GM19239 (cell line): ENCODE measurements at regions not wholly inside any gene's neighbourhood (a gene's known extent, or its start where the extent isn't known, plus 50 kb on each side); places are given as distances from the start of the nearest gene placed in this dataset.
"Not testable (repeated sequence)": the region's sequence is repeated elsewhere in the genome, so short reads cannot be mapped to it uniquely, and the experiment has no call there.

Experiments used
- DNase-seq: peaks from one replicate; pipeline ENCODE4 v3.0.0; 2011; ENCODE audit warnings: low spot score; ENCODE audit not compliant: insufficient read length
- FAIRE-seq: peaks from 2 replicates; lab custom pipeline; 2011; peaks lifted over from hg19 to GRCh38; lab: Jason Lieb, UNC

DNA sequence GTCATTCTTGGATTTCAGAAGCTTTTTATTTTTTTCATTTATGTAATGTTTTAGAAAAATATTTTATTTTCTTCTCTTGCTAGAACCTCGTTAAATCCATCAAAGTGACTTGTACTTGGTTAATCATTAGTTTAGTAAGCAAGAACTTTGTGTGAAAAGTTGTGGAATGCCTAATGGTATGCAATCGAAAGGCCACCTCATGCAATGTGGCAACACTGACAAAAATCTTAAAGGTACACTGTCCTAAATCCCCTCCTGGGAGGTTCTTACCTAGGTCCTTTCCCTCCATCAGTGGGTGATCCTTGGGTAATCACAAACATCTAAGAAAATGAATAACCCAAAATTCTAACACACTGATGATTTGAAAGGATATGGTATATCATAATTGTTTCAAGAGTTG lies 304.2 kb downstream of the DNAH5 start:
- FAIRE-seq, result no peak
- no peak for DNase-seq

DNA sequence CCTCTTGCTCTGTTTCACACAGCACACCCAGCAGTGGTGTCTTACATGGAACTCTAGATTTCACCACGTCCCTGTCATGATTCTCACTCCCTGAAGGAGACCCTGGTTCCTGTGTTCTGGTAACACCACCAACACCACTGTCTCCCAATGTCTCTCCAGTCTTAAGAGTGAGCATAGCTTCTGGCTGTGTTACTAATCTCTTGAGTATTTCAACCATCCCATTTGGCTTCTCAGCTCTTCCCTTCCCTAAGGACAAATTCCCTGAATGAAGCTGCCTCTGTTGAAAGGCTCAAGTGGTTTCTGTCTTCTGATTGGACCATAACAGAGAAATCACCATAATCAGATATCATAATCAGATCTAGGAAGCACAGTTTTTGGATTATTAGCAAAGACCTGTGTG lies 311.8 kb downstream of the DNAH5 start:
- FAIRE-seq, result no peak
- DNase-seq, result no peak

DNA sequence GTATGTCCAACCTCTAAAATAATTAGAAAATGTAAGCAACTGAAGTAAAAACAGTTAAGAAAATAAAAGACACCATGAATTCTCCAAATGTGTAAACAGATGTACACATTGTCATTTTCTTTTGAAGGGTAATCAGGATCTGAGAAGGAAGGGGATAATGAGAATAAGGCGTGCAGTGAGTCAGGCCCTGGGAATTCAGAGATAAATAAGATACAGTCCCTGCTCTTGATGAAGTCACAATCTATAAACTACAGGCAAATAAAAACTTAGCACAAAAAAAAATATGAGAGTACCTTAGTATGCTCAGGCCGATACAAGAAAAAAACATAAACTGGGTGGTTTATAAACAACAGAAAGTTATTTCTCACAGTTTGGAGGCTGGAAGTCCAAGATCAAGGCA lies 315.3 kb downstream of the DNAH5 start:
- FAIRE-seq (no peak), DNase-seq (no peak)

DNA sequence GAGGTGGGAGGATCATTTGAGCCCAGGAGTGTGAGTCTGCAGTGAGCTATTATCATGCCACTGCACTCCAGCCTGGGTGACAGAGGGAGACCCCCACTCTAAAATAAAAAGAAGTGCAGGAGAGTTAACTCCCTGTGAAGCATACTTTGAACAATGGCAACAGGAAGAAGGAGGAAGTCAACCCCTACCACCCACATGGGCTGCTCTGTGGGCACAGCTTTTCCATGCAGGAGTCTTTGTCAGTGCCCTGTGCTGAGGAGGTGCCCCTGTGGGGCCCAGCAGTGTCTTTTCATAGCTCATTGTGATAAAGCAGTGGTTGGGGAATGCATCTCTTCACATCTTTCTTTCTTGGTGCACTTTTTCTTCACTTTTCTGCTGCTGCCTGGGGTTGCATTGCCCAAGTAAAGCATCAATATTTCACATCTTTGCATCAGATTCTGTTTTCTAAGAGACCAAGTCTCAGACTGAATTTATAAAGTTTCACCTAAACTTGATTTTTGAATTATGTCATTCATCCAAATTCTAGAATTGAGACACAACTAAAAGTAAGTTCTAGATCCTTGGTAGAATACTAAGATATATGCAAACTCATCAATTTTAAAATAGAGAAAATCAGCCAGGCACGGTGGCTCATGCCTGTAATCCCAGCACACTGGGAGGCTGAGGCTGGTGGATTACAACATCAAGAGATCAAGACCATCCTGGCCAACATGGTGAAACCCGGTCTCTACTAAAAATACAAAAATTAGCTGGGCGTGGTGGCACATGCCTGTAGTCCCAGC lies 316.6 kb downstream of the DNAH5 start:
- FAIRE-seq (no peak), DNase-seq (no peak)

DNA sequence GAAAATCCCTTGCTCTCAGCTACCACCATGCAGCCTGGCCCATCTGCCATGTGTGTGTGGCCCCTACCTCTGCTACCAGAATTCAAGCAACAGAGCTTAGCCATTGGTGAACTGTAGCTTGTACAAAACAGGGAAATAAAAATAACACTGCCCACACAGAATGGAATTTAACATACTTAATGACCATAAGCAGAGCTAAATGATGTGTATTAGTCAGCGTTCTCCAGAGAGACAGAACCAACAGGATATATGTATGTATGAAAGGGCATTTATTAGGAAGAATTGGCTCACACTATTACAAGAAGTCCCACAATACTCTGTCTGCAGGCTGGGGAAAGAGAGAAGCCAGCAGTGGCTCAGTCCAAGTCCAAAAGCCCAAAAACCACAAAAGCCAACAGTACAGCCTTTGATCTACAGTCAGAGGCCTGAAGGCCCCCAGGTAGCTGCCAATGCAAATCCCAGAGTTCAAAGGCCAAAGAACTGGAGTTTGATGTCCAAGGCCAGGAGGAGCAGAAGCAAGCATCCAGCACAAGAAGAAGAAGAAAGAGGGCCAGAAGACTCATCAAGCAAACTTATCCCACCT lies 318.8 kb downstream of the DNAH5 start:
- FAIRE-seq (no peak), DNase-seq (no peak)

DNA sequence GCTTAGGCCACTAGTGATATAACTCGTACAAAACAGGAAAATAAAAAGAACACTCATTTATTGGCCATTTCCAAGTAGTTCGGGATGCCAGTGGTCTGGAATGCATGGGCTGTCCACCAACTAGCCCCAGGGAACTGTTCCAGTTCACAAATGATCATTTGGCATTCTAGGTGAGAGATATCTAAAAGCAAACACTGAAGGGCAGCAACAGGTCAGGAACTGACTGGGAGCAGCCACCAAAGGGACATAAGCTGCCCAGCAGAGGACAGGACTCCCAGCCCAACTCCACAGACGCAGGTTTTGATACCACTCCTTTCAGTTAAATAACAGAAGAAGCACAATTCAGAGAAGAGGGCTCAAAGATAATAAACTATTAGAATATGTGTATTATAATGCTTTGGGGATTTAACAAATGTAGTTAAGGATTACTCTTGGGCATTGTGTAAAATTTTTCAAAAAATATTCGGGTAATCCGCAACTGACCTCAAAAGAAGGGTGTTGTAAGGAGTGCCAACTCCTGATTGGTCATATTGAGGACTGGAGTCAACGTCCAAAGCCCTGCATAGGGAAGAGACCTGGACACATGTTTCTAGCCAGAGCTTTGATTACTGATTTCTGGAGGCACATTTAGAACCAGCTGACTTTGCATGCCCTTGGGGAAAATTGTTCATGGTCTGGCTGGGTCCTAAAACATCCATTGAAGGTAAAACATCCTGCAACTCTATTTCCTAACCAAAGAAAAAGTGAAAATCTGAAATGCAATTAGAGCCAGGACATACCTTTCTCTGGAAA lies 320.0 kb downstream of the DNAH5 start:
- DNase-seq (no peak), FAIRE-seq (no peak)

DNA sequence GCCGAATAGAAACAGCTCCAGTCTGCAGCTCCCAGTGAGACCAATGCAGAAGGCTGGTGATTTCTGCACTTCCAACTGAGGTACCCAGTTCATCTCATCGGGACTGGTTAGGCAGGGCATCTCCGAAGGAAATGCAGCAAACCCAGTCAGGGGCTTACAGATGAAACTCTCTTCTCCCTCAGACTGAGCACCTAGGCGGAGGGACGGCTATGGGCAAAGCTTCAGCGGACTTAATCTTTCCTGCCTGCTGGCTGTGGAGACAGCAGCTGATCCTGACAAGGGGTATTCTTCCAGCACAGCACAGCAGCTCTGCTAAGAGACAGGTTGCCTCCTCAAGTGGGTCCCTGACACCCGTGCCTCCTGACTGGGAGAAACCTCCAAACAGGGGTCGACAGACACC lies 330.9 kb downstream of the DNAH5 start:
- DNase-seq, result no peak
- no peak for FAIRE-seq

DNA sequence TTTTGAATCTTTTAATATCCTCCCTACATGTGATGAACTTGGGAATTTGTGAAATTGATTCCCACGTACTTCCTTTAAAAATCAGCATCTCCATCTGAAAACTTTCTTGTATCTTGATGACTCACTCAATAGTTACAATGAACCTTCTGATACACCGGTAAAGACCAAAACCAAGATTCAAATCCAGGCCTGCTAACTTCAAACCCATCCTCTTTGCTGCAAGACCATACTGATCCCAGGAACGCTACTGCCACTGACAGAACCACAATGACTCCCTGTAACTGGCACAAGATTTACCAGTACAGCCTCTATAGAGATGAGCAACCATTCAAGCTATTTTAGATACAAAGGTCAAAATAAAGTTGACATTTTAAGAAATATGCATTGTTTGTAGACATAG lies 332.9 kb downstream of the DNAH5 start:
- no peak for DNase-seq
- FAIRE-seq, result no peak

DNA sequence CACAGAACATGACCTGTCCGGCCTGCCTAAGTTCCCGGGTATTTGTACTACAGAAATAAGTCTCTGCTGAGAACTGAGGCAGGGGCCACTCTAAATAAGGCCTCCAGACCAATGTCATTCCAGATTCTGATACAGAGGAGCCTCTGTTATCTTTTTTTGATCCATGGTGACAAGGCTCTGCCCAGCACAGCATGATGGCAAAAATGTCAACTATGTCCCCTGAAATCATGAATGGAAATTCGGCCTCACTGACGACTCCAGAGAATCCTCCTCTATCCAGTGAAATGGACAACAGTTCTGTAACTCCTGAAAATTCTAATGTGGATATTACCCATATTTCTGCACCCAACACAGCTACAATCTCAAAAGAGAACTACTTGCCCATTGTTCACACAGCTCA lies 335.0 kb downstream of the DNAH5 start:
- no peak for FAIRE-seq

DNA sequence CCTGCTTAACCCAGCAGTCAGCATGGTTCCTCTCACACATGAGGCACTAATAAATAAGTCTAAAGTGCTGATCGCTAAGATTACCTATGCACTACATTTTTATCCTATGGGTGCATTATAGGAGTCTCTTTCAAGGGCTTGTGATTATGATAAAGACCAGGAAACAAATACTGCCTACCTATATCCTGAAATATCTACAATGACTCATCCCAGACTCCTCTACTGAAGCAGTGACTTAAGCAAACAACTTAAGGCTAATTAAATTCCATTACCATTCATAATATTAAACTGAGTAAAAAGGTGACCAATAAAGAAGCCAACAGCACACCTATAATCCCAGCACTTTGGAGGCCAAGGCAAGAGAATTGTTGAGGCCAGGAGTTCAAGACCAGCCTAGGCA lies 338.4 kb downstream of the DNAH5 start:
- FAIRE-seq (no peak), DNase-seq (no peak)

More for the DNA sequence above, 335.0 kb downstream of the DNAH5 start:
- DNase-seq, result no peak

DNA sequence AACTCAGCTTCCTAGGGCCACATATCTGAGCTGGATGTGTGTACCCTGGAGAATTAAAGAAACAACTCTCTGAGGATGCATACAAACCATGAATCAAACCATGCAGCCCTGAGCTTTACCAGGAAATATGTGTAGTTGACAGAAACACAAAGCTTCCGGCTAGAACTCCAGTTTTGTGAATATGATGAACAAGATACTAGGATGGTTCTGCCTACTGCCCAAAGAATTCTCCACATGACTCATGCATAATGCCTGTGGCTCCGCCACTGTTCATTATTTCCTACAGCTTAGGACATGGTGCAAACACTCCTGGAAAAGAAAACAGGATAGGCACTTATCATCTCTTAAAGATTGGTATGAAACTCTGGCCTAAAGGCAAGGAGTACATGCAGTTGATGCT lies 343.4 kb downstream of the DNAH5 start:
- no peak for FAIRE-seq
- DNase-seq, result no peak

DNA sequence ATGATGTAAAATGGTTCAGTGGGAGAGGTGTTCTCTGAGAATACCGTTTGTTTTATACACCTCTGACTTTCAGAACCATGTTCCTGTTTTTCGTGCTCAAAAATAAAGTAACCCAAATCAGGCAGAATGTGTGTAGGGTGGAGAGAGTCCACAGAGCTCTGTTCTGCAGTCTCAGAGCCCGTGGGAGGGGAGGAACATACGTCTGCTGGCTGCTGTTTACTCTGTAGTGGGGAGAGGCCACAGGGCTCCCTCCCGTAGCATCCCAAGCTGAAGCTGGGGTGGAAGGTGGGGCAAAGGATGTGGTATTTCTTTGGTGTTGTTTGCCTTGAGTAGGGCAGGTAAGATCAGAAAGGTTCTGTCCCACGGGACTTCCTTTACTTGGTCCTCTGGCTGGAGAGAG lies 348.5 kb downstream of the DNAH5 start:
- DNase-seq (no peak), FAIRE-seq (no peak)

DNA sequence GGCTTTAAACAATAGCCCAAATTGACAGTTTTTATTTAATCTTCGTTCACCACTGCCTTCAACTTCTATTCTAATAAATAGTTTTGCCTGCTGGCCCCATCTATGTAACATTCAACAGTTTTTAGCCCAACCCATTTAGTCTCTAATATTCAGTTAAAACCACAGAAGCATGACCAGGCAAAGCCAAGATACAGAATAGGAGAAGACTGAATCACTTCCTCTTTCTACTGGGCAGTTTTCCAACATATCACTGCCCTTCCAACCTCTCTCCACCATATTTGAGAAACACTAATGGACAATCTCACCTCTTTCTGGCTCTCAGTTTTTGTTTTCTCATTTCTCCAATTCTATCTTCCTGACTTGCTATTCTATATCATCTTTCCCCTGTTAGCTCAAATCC lies 352.9 kb downstream of the DNAH5 start:
- no peak for DNase-seq
- FAIRE-seq, result no peak

DNA sequence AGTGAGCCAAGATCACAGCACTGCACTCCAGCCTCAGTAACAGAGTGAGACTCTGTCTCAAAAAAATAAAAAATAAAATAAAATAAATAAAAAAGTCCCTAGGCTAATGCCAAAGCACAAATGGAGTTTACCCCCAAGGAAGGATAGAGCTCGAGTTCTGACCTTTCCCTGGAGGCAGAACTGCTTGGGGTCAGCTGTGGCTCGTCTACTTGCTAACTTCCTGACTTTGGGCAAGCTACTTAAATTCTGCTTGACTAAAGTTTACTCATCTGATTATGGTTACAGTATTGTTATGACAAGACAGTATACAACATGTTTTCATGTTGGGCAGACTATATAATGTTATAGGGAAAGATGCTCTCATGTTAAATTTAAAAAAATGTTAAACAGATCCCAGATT lies 359.2 kb downstream of the DNAH5 start:
- DNase-seq (no peak), FAIRE-seq (no peak)

DNA sequence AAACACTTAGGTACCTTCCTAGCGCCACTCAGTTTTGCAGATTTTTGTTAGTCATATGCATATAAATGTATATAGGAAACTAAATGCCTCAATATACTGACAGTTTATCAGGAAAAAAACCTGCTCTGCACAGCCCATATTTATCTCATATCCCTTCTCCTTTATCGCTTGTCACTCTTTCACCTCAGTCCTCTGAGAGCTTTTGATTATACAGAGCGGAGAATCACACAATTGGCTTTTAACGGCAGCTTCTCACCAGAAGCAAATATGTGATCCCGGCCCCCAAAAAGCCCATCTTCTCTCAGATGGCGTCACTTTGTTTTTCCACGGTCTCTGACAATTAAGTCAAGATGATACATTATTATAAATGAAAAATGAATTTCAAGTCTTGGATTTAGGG lies 362.6 kb downstream of the DNAH5 start:
- DNase-seq (no peak), FAIRE-seq (no peak)

DNA sequence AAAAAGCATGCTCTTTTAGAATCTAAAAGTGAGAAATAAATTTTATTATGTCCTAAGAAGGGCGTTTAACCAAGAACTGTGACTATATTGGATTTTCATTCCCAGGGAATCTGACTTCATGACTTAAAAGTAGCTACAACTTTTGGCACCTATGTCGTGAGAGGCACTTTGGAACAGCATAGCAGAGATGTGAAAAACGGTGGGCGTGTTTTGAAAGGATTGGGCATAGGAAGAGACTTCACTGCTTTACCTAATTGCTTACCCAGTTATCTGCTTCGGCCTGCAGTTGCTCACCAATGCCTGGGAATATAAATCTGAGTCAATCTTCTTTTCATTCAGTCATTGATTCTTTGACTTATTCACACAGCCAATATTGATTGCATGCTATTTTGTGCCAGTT lies 363.4 kb downstream of the DNAH5 start:
- no peak for FAIRE-seq
- no peak for DNase-seq

DNA sequence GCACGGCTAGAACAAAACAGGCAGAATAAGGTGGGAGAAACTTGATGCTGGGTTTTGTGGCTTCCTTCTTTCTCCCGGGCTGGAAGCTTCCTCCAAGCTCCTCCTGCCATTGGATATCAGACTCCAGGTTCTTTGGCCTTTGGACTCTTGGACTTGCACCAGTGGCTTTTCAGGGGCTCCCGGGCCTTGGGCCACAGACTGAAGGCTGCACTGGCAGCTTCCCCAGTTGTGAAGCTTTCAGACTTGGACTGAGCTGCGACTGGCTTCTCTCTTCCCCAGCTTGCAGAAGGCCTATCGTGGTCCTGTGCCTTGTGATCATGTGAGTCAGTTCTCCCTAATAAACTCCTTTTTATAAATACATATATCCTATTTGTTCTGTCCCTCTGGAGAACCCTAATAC lies 364.4 kb downstream of the DNAH5 start:
- DNase-seq (no peak), FAIRE-seq (no peak)

DNA sequence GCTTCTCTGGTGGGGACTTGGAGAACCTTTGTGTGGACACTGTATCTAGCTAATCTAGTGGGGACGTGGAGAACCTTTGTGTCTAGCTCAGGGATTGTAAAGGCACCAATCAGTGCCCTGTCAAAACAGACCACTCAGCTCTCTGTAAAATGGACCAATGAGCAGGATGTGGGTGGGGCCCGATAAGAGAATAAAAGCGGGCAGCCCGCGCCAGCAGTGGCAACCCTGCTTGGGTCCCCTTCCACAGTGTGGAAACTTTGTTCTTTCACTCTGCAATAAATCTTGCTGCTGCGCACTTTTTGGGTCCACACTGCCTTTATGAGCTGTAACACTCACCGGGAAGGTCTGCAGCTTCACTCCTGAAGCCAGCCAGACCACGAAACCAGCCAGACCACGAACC lies 365.4 kb downstream of the DNAH5 start:
- DNase-seq, FAIRE-seq: not testable (repeated sequence)

DNA sequence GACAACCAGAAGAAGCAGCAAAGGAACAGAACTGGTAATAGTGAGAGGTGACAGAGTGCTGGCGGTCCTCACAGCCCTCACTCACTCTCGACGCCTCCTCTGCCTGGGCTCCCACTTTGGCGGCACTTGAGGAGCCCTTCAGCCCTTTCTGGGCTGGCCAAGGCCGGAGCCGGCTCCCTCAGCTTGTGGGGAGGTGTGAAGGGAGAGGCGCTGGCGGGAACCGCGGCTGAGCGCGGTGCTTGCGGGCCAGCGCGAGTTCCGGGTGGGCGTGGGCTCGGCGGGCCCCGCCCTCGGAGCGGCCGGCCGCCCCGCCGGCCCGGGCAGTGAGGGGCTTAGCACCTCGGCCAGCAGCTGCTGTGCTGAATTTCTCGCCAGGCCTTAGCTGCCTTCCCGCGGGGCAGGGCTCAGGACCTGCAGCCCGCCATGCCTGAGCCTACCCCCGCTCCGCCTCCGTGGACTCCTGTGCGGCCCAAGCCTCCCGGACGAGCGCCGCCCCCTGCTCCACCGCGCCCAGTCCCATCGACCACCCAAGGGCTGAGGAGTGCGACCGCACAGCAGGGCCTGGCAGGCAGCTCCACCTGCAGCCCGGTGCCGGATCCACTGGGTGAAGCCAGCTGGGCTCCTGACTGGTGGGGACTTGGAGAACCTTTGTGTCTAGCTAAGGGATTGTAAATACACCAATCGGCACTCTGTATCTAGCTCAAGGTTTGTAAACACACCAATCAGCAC lies 366.0 kb downstream of the DNAH5 start:
- FAIRE-seq, DNase-seq: not testable (repeated sequence)

DNA sequence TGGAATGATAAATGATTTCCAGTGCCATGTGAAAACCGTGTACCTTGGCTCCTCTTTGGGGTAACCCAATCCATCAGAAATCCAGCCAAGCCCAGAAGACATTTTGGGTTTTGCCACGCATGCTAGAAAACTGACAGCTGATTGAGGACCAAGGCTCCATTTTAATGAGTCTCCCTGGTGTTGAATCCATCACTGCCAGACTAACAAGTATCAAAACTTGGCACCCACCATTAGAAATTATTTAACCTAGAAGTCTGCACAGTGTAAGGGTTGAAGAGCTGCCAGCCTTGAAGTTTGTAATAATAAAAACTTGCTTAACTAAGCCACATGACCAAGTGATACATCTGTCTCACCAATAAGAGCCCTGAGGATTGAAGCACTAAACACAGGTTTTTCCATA lies 369.9 kb downstream of the DNAH5 start:
- DNase-seq (no peak), FAIRE-seq (no peak)

DNA sequence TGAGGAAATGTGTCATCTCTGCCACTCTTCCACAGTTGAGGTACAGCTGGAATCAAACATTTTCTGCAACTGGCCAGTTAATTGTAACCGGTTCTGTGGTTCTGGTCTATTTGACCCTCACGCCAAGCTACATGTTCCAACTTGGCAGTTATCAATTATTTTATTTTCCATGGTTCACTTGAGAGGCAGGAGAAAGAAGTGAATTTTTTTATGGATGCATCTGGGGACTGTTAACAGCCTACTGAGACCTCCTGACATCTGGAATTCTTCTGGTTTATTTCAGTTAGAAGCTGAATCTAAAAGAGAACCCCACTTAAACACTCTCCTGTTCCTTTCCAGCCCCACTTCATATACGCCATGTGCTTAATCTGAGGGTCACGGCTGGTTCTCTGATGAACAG lies 372.3 kb downstream of the DNAH5 start:
- FAIRE-seq, result no peak
- no peak for DNase-seq
